GM12874 (cell line): ENCODE measurements at regions not wholly inside any gene's neighbourhood (a gene's known extent, or its start where the extent isn't known, plus 50 kb on each side); places are given as distances from the start of the nearest gene placed in this dataset.

Experiments used
- TF ChIP-seq, protein P1 (sequence below): IDR thresholded peaks from 2 replicates; pipeline ENCODE4 v1.5.1; 2011; ENCODE audit warnings: low read depth, mild to moderate bottlenecking, control low read depth, low read length, moderate library complexity; ENCODE audit not compliant: insufficient read depth

DNA sequence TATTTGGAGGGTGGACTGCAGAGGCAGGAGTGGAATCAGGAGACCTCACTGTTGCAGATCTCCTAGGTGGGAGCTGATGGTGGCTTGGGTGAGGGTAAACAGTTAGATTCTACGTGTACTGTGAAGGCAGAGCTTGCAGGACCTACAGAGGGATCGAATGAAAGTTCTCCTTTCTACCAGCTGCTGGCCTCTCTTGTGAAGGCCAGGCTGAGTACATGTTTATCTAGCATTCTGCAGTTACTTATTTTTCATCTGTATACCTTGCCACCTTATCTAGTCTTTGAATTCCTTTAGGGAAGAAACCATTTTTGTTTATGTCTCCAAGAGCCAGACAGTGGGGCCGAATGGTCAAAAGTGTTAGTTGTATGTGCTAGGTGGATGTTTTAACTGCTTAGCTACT is 57.6 kb downstream of the PTTG1 start:
- TF ChIP-seq, protein P1, sequence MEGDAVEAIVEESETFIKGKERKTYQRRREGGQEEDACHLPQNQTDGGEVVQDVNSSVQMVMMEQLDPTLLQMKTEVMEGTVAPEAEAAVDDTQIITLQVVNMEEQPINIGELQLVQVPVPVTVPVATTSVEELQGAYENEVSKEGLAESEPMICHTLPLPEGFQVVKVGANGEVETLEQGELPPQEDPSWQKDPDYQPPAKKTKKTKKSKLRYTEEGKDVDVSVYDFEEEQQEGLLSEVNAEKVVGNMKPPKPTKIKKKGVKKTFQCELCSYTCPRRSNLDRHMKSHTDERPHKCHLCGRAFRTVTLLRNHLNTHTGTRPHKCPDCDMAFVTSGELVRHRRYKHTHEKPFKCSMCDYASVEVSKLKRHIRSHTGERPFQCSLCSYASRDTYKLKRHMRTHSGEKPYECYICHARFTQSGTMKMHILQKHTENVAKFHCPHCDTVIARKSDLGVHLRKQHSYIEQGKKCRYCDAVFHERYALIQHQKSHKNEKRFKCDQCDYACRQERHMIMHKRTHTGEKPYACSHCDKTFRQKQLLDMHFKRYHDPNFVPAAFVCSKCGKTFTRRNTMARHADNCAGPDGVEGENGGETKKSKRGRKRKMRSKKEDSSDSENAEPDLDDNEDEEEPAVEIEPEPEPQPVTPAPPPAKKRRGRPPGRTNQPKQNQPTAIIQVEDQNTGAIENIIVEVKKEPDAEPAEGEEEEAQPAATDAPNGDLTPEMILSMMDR, result no peak

GRCh38 chr5:160479926-160480325 is 58.3 kb downstream of the PTTG1 start:
- TF ChIP-seq, protein P1, result no peak

DNA sequence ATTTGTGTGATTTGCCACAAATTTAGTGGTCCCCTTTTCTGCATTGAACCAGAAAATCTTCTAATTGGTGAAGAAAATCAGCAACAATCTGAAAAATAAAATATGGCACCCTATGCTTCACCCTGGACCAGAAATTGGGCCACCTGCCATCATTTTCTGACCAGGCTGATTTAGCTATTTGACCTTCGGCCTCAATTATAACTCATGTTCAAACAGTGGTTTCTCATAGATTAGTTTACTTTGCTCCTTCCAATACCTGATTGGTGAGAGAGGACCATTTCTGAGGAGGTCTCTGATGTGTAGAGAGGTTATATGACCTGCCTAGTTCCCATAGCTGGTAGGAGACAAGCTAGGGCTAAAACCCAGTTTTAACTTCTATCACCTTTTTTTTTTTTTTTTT is 59.0 kb downstream of the PTTG1 start:
- TF ChIP-seq, protein P1, result no peak

DNA sequence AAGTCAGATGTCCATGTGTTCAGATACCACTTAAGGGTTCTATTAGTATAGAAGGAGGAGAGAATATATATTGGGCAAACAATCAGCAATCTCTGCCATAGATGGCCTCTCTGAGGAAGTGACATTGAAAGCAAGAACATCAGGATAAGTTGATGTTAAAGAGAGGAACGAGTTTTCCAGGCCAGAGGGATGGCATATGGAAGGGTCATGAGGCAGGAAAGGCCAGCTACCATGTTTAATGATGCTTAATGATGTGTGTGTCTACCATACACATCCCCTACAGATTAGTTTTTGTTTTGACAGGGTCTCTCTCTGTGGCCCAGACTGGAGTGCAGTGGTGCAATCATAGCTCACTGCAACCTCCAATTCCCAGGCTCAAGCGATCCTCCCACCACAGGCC is 63.0 kb downstream of the PTTG1 start:
- TF ChIP-seq, protein P1, result no peak

GRCh38 chr5:160485364-160485969 is 63.8 kb downstream of the PTTG1 start:
- TF ChIP-seq, protein P1, result no peak

GRCh38 chr5:160486573-160486972 is 64.9 kb downstream of the PTTG1 start:
- TF ChIP-seq, protein P1, result no peak

DNA sequence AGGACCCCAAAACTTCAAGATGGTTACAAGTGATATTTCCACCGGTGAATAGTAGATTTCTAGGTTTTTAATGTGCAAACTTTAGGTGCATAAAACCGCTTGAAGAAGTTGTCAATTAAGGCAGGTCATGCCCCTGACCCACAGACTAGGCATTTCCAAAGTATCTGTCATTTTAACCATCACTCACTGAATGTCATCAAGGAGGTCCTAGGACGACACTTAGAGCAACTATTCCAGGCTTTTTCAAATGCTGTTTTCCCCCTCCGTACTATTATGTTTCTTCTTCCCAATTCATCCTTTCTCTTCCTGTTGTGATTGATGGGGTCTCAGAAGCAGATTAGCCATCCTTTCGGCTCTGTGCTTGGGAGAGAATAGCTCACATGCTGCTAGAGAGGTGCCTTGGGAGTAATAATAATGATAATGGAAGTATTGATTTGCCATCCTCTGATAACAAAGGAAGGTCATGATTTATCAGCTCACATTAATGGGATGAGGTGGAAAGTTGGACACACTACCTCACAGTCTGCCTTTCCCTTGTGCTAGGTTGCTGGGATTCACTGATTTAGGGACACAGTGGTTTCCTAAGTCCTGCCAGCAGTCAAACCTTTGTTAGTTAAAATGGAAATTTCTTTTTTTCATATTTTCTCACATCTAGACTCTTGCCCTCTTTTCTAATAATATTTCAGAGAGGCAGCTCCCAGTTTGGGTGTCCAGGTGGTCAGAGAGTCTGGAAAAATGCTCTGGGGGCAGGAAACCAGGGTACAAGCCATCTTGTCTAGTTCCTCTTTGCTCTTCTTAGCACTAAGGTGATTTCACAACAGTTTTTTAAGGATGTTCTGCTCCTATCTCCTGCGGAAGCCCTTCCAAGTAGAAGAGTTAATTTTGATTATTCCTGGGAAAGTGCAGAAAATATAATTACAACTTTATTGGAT is 67.0 kb downstream of the PTTG1 start:
- TF ChIP-seq, protein P1, result no peak
